Muscle layer of duodenum (tissue), 2 donors: ENCODE measurements at regions not wholly inside any gene's neighbourhood (a gene's known extent, or its start where the extent isn't known, plus 50 kb on each side); places are given as distances from the start of the nearest gene placed in this dataset.
"Not testable (repeated sequence)": the region's sequence is repeated elsewhere in the genome, so short reads cannot be mapped to it uniquely, and the experiment has no call there.

Experiments used
- H3K27ac ChIP-seq: one replicate; pipeline ENCODE4 v1.7.0; 2013; ENCODE audit warnings: mild to moderate bottlenecking, low read length
- H3K27me3 ChIP-seq: one replicate; pipeline ENCODE4 v1.7.0; 2013; ENCODE audit warnings: low read depth, mild to moderate bottlenecking, control low read depth, low read length
- H3K36me3 ChIP-seq, 2 donors: one replicate each; pipeline ENCODE4 v1.7.0; 2013; ENCODE audit warnings: low read length in 2 of 2, control low read depth in 1 of 2, mild to moderate bottlenecking in 1 of 2; ENCODE audit not compliant: insufficient read depth in 2 of 2, control insufficient read depth in 1 of 2
- H3K4me1 ChIP-seq, 2 donors: one replicate each; pipeline ENCODE4 v1.7.0; 2013; ENCODE audit warnings: low read length in 2 of 2, mild to moderate bottlenecking in 2 of 2, control low read depth in 1 of 2, moderate library complexity in 1 of 2; ENCODE audit not compliant: insufficient read depth in 2 of 2, control insufficient read depth in 1 of 2
- H3K4me3 ChIP-seq, 2 donors: one replicate each; pipeline ENCODE4 v1.7.0; 2013; ENCODE audit warnings: low read length in 2 of 2, low read depth in 1 of 2, mild to moderate bottlenecking in 1 of 2
- H3K9me3 ChIP-seq, 2 donors: one replicate each; pipeline ENCODE4 v1.7.0; 2013; ENCODE audit warnings: low read length in 2 of 2, control low read depth in 1 of 2, mild to moderate bottlenecking in 1 of 2; ENCODE audit not compliant: control insufficient read depth in 1 of 2
- donor health status: healthy.

DNA sequence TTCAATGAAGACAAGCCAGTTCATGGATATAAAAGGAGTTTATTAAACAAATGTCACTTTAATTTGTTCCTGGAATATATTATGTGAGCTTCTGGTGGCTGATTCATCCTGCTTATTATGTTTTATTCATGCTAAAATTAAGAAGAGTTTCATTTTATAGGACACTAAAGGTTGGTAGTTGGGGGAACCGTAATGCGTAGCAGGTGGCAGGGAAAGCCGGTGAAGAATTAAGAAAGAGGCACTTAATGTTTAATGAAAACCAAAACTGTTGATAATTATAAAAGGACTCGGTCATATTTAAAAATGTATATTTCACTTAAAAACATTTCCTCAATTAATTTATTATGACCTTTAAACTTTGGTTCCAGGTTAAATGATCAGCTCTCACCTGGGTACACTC, 94.3 kb downstream of the XKR3 start:
- H3K36me3 ChIP-seq, H3K27me3 ChIP-seq, H3K4me3 ChIP-seq, H3K9me3 ChIP-seq, H3K27ac ChIP-seq, H3K4me1 ChIP-seq: not testable (repeated sequence)

- H3K9me3 ChIP-seq, H3K27me3 ChIP-seq, H3K27ac ChIP-seq, H3K4me3 ChIP-seq, H3K4me1 ChIP-seq, H3K36me3 ChIP-seq: not testable (repeated sequence)
Measured at GRCh38 chr22:16727491-16727890, 97.7 kb downstream of the XKR3 start.

DNA sequence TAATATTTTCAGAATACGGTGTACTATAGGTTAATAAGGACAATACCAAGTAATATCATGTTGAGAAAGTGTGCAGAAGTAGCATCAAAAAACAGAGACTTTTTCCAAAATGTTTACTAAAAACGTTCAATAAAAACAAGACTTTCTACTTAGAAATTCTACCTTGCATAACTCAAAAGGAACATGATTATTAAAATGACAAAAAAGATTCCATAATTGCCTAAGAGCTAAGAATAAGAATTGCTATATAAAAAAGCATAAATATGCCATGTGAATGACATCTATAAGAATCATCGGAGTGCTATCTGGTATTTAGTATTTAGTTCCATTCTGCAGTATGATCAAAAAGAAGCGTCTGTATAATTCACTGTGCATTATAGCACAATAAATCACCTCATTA, 102.0 kb downstream of the XKR3 start:
- not testable (repeated sequence) for H3K9me3 ChIP-seq, H3K36me3 ChIP-seq, H3K27me3 ChIP-seq, H3K4me3 ChIP-seq, H3K4me1 ChIP-seq, H3K27ac ChIP-seq

- H3K36me3 ChIP-seq, H3K4me1 ChIP-seq, H3K27ac ChIP-seq, H3K9me3 ChIP-seq, H3K4me3 ChIP-seq, H3K27me3 ChIP-seq: not testable (repeated sequence)
Measured at GRCh38 chr22:16722564-16722963, 102.6 kb downstream of the XKR3 start.

DNA sequence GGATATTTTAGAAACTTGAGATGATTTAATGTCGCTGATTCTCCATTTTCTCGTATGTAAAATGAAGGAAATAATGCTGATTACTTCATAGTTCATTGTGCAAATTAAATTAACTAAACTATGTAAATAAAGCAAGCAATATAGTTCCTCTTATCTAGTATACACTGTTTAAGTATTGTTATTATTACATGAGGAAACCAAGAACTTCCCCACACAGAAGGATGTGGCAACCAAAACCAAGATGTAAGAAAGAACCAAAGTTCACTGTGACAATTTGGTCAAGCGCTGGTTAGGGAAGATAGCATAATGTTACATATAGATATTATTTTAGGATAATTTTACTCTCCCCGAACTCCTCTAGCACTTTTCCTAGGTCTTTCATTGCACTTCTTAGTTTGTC, 103.2 kb downstream of the XKR3 start:
- H3K27ac ChIP-seq, result no peak overlapping the region
- H3K36me3 ChIP-seq, result no peaks in the 10 kb centered on the region
- peaks cover 0 to 5% of the 10 kb centered on the region in 2 donors for H3K9me3 ChIP-seq
- no peak overlapping the region for H3K4me3 ChIP-seq
- H3K4me1 ChIP-seq, result no peaks in the 10 kb centered on the region
- no peaks in the 10 kb centered on the region for H3K27me3 ChIP-seq

- Histone ChIP-seq H3K27ac (no peak overlapping the region), H3K4me1 (no peaks in the 10 kb centered on the region), H3K4me3 (peak overlapping the region in 1 of 2 donors; percentile 5), H3K36me3 (no peaks in the 10 kb centered on the region), H3K27me3 (no peaks in the 10 kb centered on the region), H3K9me3 (peaks cover 0 to 5% of the 10 kb centered on the region in 2 donors)
Measured at GRCh38 chr22:16717699-16718558, 107.3 kb downstream of the XKR3 start.

DNA sequence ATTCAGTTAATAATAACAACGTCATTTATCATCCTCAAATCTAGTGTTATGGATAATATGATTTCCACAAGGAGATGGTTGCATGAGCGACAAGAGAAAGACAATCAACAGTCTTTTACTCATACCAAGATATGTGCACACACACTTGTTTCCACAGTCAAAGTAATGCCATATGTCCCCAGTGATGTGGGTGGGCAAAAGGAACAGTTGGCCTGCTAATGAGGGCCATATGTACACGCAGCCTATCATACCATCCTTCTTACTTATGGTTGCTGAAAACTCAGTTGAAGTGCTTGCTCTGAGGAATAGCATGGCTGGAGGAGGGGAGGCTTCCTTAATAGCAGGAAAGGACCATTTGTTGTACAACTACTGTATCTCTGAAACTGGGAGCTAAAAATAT, 110.6 kb downstream of the XKR3 start:
- not testable (repeated sequence) for H3K27ac ChIP-seq, H3K9me3 ChIP-seq, H3K27me3 ChIP-seq, H3K36me3 ChIP-seq, H3K4me3 ChIP-seq, H3K4me1 ChIP-seq

DNA sequence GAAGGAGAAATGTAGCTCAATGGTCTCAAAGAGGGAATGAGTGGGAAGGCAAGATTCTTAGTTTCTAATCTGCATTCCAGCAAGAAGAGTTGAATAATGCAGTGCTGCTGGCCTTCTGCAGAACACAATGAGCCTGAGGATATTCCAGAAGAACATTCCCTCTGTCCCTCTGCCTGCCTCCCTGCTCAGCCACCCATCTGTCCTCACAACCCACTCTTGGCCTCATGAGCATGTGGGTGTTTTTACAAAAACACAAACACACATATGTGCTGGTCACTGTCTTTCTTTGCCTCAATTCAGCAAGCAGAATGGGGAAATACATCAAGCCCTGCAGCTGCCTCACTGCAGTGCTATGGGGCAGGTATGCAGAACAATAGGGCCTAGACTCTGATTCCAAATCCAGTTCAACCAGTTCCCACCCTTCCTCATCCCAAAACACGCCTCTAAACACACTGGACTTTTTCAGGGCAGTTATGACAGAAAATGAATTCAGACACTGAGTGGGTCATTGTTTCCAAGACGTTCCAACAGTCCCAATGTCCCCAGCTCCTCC, 109.8 kb upstream of the CCT8L2 start:
- H3K27me3 ChIP-seq, H3K9me3 ChIP-seq, H3K27ac ChIP-seq, H3K4me3 ChIP-seq, H3K4me1 ChIP-seq, H3K36me3 ChIP-seq: not testable (repeated sequence)

- not testable (repeated sequence) for H3K4me1 ChIP-seq, H3K36me3 ChIP-seq, H3K9me3 ChIP-seq, H3K27ac ChIP-seq, H3K27me3 ChIP-seq, H3K4me3 ChIP-seq
Measured at GRCh38 chr22:16700390-16700789, 107.8 kb upstream of the CCT8L2 start.

DNA sequence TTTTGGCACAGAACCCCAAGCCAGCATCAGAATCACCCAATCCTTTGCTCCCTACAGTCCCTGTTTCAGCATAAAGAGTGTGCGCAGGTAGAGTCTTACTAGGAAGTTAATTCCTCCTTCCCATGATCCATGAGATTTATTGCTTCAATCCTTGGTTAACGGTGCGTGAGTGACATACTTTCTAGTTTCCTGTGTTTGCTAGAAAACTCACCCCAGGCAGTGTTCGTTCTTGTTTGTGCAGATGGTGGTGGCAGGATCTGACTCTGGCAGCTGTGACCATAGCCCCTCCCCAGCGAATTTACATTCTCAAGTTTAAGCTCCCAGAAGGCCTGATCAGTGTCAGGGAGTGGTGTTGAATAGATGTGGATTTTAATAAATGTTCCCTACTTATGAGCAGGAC, 106.7 kb upstream of the CCT8L2 start:
- Histone ChIP-seq H3K27ac (no peak overlapping the region), H3K9me3 (no peaks in the 10 kb centered on the region), H3K4me1 (no peaks in the 10 kb centered on the region), H3K27me3 (no peaks in the 10 kb centered on the region), H3K4me3 (no peak overlapping the region), H3K36me3 (no peaks in the 10 kb centered on the region)

GRCh38 chr22:16697492-16698044, 105.0 kb upstream of the CCT8L2 start:
- not testable (repeated sequence) for H3K9me3 ChIP-seq, H3K4me3 ChIP-seq, H3K4me1 ChIP-seq, H3K27me3 ChIP-seq, H3K36me3 ChIP-seq, H3K27ac ChIP-seq

GRCh38 chr22:16696900-16697299, 104.3 kb upstream of the CCT8L2 start:
- not testable (repeated sequence) for H3K27ac ChIP-seq, H3K36me3 ChIP-seq, H3K27me3 ChIP-seq, H3K4me1 ChIP-seq, H3K4me3 ChIP-seq, H3K9me3 ChIP-seq
